OCI-LY3 (cell line): ENCODE measurements at regions not wholly inside any gene's neighbourhood (a gene's known extent, or its start where the extent isn't known, plus 50 kb on each side); places are given as distances from the start of the nearest gene placed in this dataset.

Experiments used
- H2AFZ ChIP-seq: fragments of 200-600, 300-600 bp; shearing (Covaris generic); 2 replicates; pipeline ENCODE4 v1.6.0; 2014; ENCODE audit warnings: antibody characterized with exemption, low read depth, low read length
- H3K27ac ChIP-seq: fragments of 200-600, 300-600 bp; sonication (generic); 2 replicates; pipeline ENCODE4 v1.5.1; 2014; ENCODE audit warnings: mild to moderate bottlenecking, low read length, moderate library complexity, mixed read lengths
- H3K27me3 ChIP-seq: fragments of 200-600, 300-600 bp; sonication (generic); 2 replicates; pipeline ENCODE4 v1.6.1; 2014; ENCODE audit warnings: low read depth, low read length, mixed read lengths
- H3K36me3 ChIP-seq: fragments of 200-600, 300-600 bp; sonication (generic); replicated peaks from 2 replicates; pipeline ENCODE3; 2014; ENCODE audit warnings: low read depth, low read length, mixed read lengths
- H3K4me1 ChIP-seq: fragments of 300-600, 200-600 bp; sonication (generic); 2 replicates; pipeline ENCODE4 v1.6.1; 2014; ENCODE audit warnings: low read length, mixed read lengths
- H3K4me2 ChIP-seq: fragments of 200-600, 300-600 bp; sonication (generic); 2 replicates; pipeline ENCODE4 v1.6.1; 2014; ENCODE audit warnings: low read length, mixed read lengths
- H3K4me3 ChIP-seq: fragments of 300-600, 200-600 bp; sonication (generic); 2 replicates; pipeline ENCODE4 v1.5.1; 2014; ENCODE audit warnings: antibody characterized with exemption, mild to moderate bottlenecking, low read length, moderate library complexity
- H3K79me2 ChIP-seq: fragments of 300-600, 200-600 bp; shearing (Covaris generic); 2 replicates; pipeline ENCODE4 v1.6.1; 2014; ENCODE audit warnings: mild to moderate bottlenecking, low read length, mixed read lengths
- H3K9ac ChIP-seq: fragments of 300-600, 200-600 bp; shearing (Covaris generic); 2 replicates; pipeline ENCODE4 v1.6.0; 2014; ENCODE audit warnings: mild to moderate bottlenecking, low read length, moderate library complexity
- H3K9me3 ChIP-seq: fragments of 200-600, 300-600 bp; shearing (Covaris generic); 2 replicates; pipeline ENCODE4 v1.6.1; 2014; ENCODE audit warnings: low read length, mixed read lengths; ENCODE audit not compliant: insufficient read depth
- H4K20me1 ChIP-seq: fragments of 200-600, 300-600 bp; sonication (generic); 2 replicates; pipeline ENCODE4 v1.6.1; 2016; ENCODE audit warnings: low read length, mixed read lengths; ENCODE audit not compliant: insufficient read depth
- CTCF ChIP-seq: fragments of 200-600, 300-600 bp; sonication (generic); IDR thresholded peaks from 2 replicates; pipeline ENCODE4 v1.5.1; 2014; ENCODE audit warnings: antibody characterized with exemption, low read length, low read depth
- EZH2phosphoT487 ChIP-seq: fragments of 200-600 bp; shearing (Covaris generic); IDR thresholded peaks from 2 replicates; pipeline ENCODE4 v1.6.1; 2018; ENCODE audit warnings: antibody characterized with exemption, mixed run types, low read depth

- H2AFZ ChIP-seq: no peak overlapping the region
- TF ChIP-seq CTCF: no peak
- TF ChIP-seq EZH2phosphoT487: no peak
These were observed 310.9 kb upstream of the NRG3 start for GRCh38 chr10:81564143-81564542.

GRCh38 chr10:81569488-81569887 is 305.5 kb upstream of the NRG3 start:
- TF ChIP-seq CTCF: no peak
- no peak for TF ChIP-seq EZH2phosphoT487
- H3K27me3 ChIP-seq: no peaks in the 10 kb centered on the region
- no peak overlapping the region for H2AFZ ChIP-seq
- H3K36me3 ChIP-seq: no peaks in the 10 kb centered on the region
- no peaks in the 10 kb centered on the region for H3K79me2 ChIP-seq
- H3K9ac ChIP-seq: no peak overlapping the region
- no peak overlapping the region for H3K27ac ChIP-seq
- no peaks in the 10 kb centered on the region for H3K9me3 ChIP-seq
- peaks cover 3% of the 10 kb centered on the region for H3K4me1 ChIP-seq
- no peaks in the 10 kb centered on the region for H4K20me1 ChIP-seq
- no peak overlapping the region for H3K4me2 ChIP-seq
- H3K4me3 ChIP-seq: no peak overlapping the region

More at GRCh38 chr10:81564143-81564542, 310.9 kb upstream of the NRG3 start:
- no peaks in the 10 kb centered on the region for H3K27me3 ChIP-seq
- H3K27ac ChIP-seq: no peak overlapping the region
- peaks cover 12% of the 10 kb centered on the region for H3K4me1 ChIP-seq
- no peaks in the 10 kb centered on the region for H3K79me2 ChIP-seq
- no peaks in the 10 kb centered on the region for H4K20me1 ChIP-seq
- no peaks in the 10 kb centered on the region for H3K36me3 ChIP-seq
- peak overlapping the region; percentile 16 for H3K4me2 ChIP-seq
- H3K9me3 ChIP-seq: no peaks in the 10 kb centered on the region
- H3K4me3 ChIP-seq: no peak overlapping the region
- H3K9ac ChIP-seq: no peak overlapping the region

GRCh38 chr10:81570349-81570748 is 304.6 kb upstream of the NRG3 start:
- Histone ChIP-seq H2AFZ (no peak overlapping the region), H3K36me3 (no peaks in the 10 kb centered on the region), H3K79me2 (no peaks in the 10 kb centered on the region), H3K27me3 (no peaks in the 10 kb centered on the region), H3K9ac (no peak overlapping the region), H3K4me2 (no peak overlapping the region), H3K4me3 (no peak overlapping the region), H3K9me3 (no peaks in the 10 kb centered on the region), H4K20me1 (no peaks in the 10 kb centered on the region), H3K27ac (no peak overlapping the region), H3K4me1 (no peaks in the 10 kb centered on the region)
- TF ChIP-seq CTCF (no peak), EZH2phosphoT487 (no peak)

GRCh38 chr10:81570878-81571794 is 303.9 kb upstream of the NRG3 start:
- H2AFZ ChIP-seq: no peak overlapping the region
- H3K79me2 ChIP-seq: no peaks in the 10 kb centered on the region
- H3K27me3 ChIP-seq: no peaks in the 10 kb centered on the region
- H3K36me3 ChIP-seq: no peaks in the 10 kb centered on the region
- no peak overlapping the region for H3K4me3 ChIP-seq
- H3K9ac ChIP-seq: no peak overlapping the region
- TF ChIP-seq EZH2phosphoT487 (no peak), CTCF (no peak)
- H3K4me1 ChIP-seq: no peaks in the 10 kb centered on the region
- H3K27ac ChIP-seq: no peak overlapping the region
- H4K20me1 ChIP-seq: no peaks in the 10 kb centered on the region
- no peaks in the 10 kb centered on the region for H3K9me3 ChIP-seq
- no peak overlapping the region for H3K4me2 ChIP-seq
